SK-N-SH treated with all-trans-retinoic acid at 6 μM for 48 hours (cell line): ENCODE measurements at regions not wholly inside any gene's neighbourhood (a gene's known extent, or its start where the extent isn't known, plus 50 kb on each side); places are given as distances from the start of the nearest gene placed in this dataset.

Source experiments
- ARNTL ChIP-seq: fragments of 450-650 bp; formaldehyde crosslinking; IDR thresholded peaks from 2 replicates; pipeline ENCODE4 v1.5.0; 2020; ENCODE audit warnings: low read depth, mild to moderate bottlenecking, moderate library complexity, borderline replicate concordance
- ISL1 ChIP-seq: fragments of 250-450 bp; sonication (Bioruptor Pico); IDR thresholded peaks from 2 replicates; pipeline ENCODE4 v2.1.2; 2022; ENCODE audit warnings: mild to moderate bottlenecking, moderate library complexity
- OSR1 ChIP-seq: fragments of 250-450 bp; sonication (Bioruptor Pico); IDR thresholded peaks from 2 replicates; pipeline ENCODE4 v1.8.0; 2022; ENCODE audit warnings: moderate library complexity, mild to moderate bottlenecking, inconsistent platforms
- TCF4 ChIP-seq: fragments of 250-450 bp; sonication (Bioruptor Pico); IDR thresholded peaks from 2 replicates; pipeline ENCODE4 v1.8.0; 2021; ENCODE audit warnings: mild to moderate bottlenecking, moderate library complexity, borderline replicate concordance

- TF ChIP-seq TCF4 (CRISPR knock-in tag) (no peak), ARNTL (CRISPR knock-in tag) (no peak), ISL1 (CRISPR knock-in tag) (no peak), OSR1 (CRISPR knock-in tag) (no peak)
Measured at GRCh38 chr2:123209202-123209601, 815.9 kb upstream of the CNTNAP5 start.
